Activated CD8-positive, alpha-beta T cell treated with anti-CD3 and anti-CD28 coated beads, Interleukin-2, amount 10 ng/mL, durations not matched to agents 7 days and 5 days (primary cell): ENCODE measurements at regions not wholly inside any gene's neighbourhood (a gene's known extent, or its start where the extent isn't known, plus 50 kb on each side); places are given as distances from the start of the nearest gene placed in this dataset.
"Not testable (repeated sequence)": the region's sequence is repeated elsewhere in the genome, so short reads cannot be mapped to it uniquely, and the experiment has no call there.

Experiments
- ATAC-seq: fragments of 150-1000 bp; cut with Tn5 transposase; one replicate; pipeline ENCODE4 v1.10.0; 2021; ENCODE audit warnings: moderate library complexity
- CTCF ChIA-PET: fragments of 350-600 bp; sonication (Branson Sonifier 250); formaldehyde crosslinking; loops from one replicate; lab custom pipeline; 2021; ENCODE audit warnings: antibody characterized with exemption; lab: Charles Lee
- POLR2A ChIA-PET: fragments of 350-600 bp; sonication (Branson Sonifier 250); formaldehyde crosslinking; loops from one replicate; lab custom pipeline; 2021; ENCODE audit warnings: antibody characterized with exemption; lab: Charles Lee
- DNase-seq: peaks from one replicate; pipeline ENCODE4 v3.0.0-alpha.2; 2020
- H3K27ac Mint-ChIP-seq: one replicate; pipeline ENCODE4 v1.8.0; 2021; ENCODE audit warnings: mild to moderate bottlenecking, mixed read lengths
- H3K27me3 Mint-ChIP-seq: one replicate; pipeline ENCODE4 v1.8.0; 2021; ENCODE audit warnings: low read depth, mixed read lengths
- H3K36me3 Mint-ChIP-seq: one replicate; pipeline ENCODE4 v1.8.0; 2021; ENCODE audit warnings: low read depth, mixed read lengths
- H3K4me1 Mint-ChIP-seq: one replicate; pipeline ENCODE4 v1.8.0; 2021; ENCODE audit warnings: low read depth, mixed read lengths
- H3K4me3 Mint-ChIP-seq: one replicate; pipeline ENCODE4 v1.8.0; 2021; ENCODE audit warnings: mild to moderate bottlenecking, mixed read lengths
- H3K9me3 Mint-ChIP-seq: one replicate; pipeline ENCODE4 v1.8.0; 2022; ENCODE audit warnings: mixed read lengths; ENCODE audit not compliant: insufficient read depth

- DNase-seq, H3K36me3 Mint-ChIP-seq, CTCF ChIA-PET, H3K9me3 Mint-ChIP-seq, H3K4me3 Mint-ChIP-seq, H3K27ac Mint-ChIP-seq, POLR2A ChIA-PET, ATAC-seq, H3K4me1 Mint-ChIP-seq, H3K27me3 Mint-ChIP-seq: not testable (repeated sequence)
These were observed 195.7 kb downstream of the POTEM start for GRCh38 chr14:19162920-19163319.

- H3K27me3 Mint-ChIP-seq, H3K9me3 Mint-ChIP-seq, H3K27ac Mint-ChIP-seq, H3K4me3 Mint-ChIP-seq, CTCF ChIA-PET, POLR2A ChIA-PET, H3K36me3 Mint-ChIP-seq, H3K4me1 Mint-ChIP-seq, DNase-seq, ATAC-seq: not testable (repeated sequence)
These were observed 196.7 kb downstream of the POTEM start for GRCh38 chr14:19163891-19164290.

- DNase-seq, H3K4me3 Mint-ChIP-seq, POLR2A ChIA-PET, H3K27me3 Mint-ChIP-seq, H3K27ac Mint-ChIP-seq, H3K36me3 Mint-ChIP-seq, CTCF ChIA-PET, ATAC-seq, H3K4me1 Mint-ChIP-seq: not testable (repeated sequence)
- H3K9me3 Mint-ChIP-seq = peaks cover 10% of the 10 kb centered on the region
These were observed 197.2 kb downstream of the POTEM start for GRCh38 chr14:19164426-19164825.

DNA sequence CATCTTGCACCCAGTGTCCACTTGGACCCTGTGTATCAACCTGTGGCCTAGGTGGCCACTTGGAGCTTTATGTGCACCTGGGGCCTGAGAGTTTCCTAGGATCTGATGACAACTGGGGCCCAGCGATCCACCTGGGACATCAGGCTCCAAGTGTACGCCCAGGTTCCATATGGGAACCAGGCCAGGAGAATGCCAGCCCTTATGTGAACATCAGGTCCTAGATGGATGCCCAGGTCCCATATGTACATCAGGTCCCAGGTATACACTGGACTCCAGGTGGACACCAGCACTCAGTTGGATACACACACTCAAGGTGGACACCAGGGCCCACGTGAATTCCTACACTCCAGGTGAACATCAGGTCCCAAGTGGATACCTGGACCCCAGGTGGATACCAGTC, 198.8 kb downstream of the POTEM start:
- DNase-seq, CTCF ChIA-PET, H3K4me1 Mint-ChIP-seq, ATAC-seq, H3K4me3 Mint-ChIP-seq, H3K36me3 Mint-ChIP-seq, POLR2A ChIA-PET, H3K27ac Mint-ChIP-seq, H3K27me3 Mint-ChIP-seq: not testable (repeated sequence)
- H3K9me3 Mint-ChIP-seq = peaks cover 16% of the 10 kb centered on the region

DNA sequence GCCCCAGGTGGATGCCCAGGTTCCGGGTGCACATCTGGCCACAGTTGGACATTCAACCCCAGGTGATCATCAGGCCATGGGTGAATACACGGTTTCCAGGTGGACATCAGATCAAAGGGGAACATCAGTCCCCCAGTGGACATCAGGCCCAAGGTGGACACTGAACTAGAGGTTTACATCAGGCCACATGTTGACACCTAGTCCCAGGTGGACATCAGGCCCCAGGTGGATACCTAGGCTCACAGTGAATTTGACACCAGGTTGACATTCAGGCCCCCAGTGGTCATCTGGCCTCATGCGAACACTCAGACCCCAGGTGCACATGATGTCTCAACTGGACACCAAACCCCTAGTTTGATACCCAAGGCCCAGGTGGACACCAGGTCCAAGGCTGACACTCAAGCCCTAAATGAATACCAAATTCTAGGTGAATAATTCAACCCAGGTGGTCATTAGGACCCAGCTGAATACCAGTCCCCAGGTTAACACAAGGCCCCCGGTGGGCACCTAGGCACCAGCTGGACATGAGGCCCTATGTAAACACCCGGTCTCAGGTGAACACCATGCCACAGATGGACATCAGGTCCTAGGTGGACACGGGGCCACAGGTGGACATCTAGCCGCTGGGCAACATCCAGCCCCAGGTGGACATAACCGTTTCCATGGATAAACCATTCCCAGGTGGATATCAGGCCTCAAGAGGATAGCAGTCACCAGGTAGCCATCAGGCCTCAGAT, 200.4 kb downstream of the POTEM start:
- CTCF ChIA-PET, H3K27ac Mint-ChIP-seq, H3K27me3 Mint-ChIP-seq: not testable (repeated sequence)

DNA sequence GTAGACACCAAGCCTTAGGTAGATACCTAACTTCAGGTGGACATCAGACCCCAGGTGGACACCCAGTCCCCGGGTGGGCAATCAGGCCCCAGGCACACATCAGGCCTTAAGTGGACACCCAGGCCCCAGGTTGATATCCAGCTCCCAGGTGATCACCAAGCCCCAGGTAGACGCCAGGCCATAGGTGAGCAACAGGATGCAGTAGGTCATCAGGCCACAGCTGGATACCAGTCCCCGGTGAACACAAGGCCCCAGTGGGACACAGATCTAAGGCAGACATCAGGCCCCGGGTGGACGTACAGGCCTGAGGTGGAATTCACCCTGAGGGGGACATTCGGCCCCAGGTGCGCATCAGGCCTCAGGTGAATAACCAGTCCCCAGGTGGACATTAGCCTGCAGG, 201.0 kb downstream of the POTEM start:
- H3K4me3 Mint-ChIP-seq, H3K36me3 Mint-ChIP-seq, CTCF ChIA-PET, DNase-seq, H3K27ac Mint-ChIP-seq, ATAC-seq, POLR2A ChIA-PET, H3K4me1 Mint-ChIP-seq, H3K27me3 Mint-ChIP-seq: not testable (repeated sequence)
- H3K9me3 Mint-ChIP-seq = peaks cover 16% of the 10 kb centered on the region

More for the DNA sequence above, 200.4 kb downstream of the POTEM start:
- H3K4me1 Mint-ChIP-seq, H3K36me3 Mint-ChIP-seq, ATAC-seq, POLR2A ChIA-PET, H3K4me3 Mint-ChIP-seq: not testable (repeated sequence)
- peak; percentile 19 for DNase-seq
- peaks cover 16% of the 10 kb centered on the region for H3K9me3 Mint-ChIP-seq

DNA sequence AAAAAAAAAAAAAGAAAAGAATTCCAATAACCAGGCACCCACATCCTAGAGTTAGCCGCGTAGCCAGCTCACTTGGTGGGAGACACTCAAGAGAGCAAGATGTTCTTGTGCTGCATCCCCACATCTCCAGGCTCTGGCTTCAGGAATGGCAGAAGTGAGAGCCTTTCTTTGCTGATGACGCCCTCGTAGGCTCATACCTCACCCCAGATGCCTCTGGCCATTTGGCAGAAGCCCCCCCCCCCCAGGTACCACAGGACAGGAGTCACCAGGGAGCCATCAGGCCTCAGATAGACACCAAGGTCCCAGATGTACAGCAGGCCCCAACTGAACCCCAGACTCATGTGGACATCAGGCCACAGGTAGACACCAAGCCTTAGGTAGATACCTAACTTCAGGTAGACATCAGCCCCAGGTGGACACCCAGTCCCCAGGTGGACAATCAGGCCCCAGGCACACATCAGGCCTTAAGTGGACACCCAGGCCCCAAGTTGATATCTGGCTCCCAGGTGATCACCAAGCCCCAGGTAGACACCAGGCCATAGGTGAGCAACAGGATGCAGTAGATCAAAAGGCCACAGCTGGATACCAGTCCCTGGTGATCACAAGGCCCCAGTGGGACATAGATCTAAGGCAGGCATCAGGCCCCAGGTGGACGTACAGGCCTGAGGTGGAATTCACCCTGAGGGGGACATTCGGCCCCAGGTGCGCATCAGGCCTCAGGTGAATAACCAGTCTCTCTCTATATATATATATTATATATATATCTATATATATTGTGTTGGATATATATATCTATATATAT, 202.5 kb downstream of the POTEM start:
- H3K36me3 Mint-ChIP-seq, ATAC-seq, H3K4me1 Mint-ChIP-seq, H3K27ac Mint-ChIP-seq, DNase-seq, CTCF ChIA-PET, H3K27me3 Mint-ChIP-seq, POLR2A ChIA-PET, H3K4me3 Mint-ChIP-seq: not testable (repeated sequence)
- peaks cover 20% of the 10 kb centered on the region for H3K9me3 Mint-ChIP-seq

DNA sequence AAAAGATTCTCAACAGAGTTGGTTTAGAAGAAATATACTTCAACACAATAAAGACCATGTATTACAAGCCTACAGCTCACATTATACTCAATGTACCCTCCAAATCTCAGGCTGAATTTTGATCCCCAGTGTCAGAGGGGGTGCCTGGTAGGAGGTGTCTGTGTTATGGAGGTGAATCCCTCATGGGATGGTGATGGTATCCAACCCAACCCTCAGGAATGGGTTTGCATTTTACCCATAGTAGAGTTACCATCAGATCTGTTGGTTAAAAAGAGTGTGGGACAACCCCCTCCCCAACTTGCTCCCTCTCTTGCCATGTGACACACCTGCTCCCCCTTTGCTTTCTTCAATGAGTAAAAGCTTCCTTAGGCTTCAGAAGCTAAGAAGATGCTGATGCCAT, 205.5 kb downstream of the POTEM start:
- H3K4me3 Mint-ChIP-seq, H3K36me3 Mint-ChIP-seq, H3K27ac Mint-ChIP-seq, DNase-seq, POLR2A ChIA-PET, H3K27me3 Mint-ChIP-seq, H3K4me1 Mint-ChIP-seq, ATAC-seq, CTCF ChIA-PET: not testable (repeated sequence)
- peaks cover 18% of the 10 kb centered on the region for H3K9me3 Mint-ChIP-seq

DNA sequence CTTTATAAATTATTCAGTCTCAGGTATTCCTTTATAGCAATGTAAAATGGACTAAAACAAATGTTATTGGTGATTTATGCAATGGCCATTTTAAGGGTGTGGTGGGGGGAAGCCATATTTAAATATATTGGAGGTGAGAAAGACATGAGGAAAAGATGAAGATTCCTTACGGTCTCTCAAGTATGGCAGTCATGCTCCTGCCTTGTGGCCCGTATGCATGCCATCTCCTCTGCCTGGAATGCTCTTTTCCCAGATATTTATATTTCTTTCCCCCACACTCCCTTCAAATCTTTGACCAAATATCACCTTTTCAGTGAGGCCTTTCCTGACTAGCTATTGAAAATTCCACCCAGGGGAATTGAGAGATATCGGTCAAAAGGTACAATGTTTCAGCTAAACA, 206.0 kb downstream of the POTEM start:
- ATAC-seq, H3K36me3 Mint-ChIP-seq, H3K27me3 Mint-ChIP-seq, H3K27ac Mint-ChIP-seq, H3K4me3 Mint-ChIP-seq, H3K4me1 Mint-ChIP-seq, CTCF ChIA-PET, DNase-seq, POLR2A ChIA-PET: not testable (repeated sequence)
- H3K9me3 Mint-ChIP-seq = peaks cover 18% of the 10 kb centered on the region

DNA sequence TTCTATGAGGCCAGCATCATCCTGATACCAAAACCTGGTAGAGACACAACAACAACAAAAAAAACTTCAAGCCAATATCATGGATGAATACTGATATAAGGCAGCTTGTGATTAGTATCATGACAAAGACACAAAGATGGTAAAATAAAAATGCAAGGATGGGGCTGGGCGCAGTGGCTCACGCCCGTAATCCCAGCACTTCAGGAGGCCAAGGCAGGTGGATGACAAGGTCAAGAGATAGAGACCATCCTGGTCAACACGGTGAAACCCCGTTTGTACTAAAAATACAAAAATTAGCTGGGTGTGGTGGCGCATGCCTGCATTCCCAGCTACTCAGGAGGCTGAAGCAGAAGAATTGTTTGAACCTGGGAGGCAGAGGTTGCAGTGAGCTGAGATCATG, 210.2 kb downstream of the POTEM start:
- H3K9me3 Mint-ChIP-seq, H3K36me3 Mint-ChIP-seq, ATAC-seq, H3K4me1 Mint-ChIP-seq, DNase-seq, H3K4me3 Mint-ChIP-seq, H3K27me3 Mint-ChIP-seq, H3K27ac Mint-ChIP-seq, CTCF ChIA-PET, POLR2A ChIA-PET: not testable (repeated sequence)

- H3K4me1 Mint-ChIP-seq, H3K4me3 Mint-ChIP-seq, H3K36me3 Mint-ChIP-seq, H3K27ac Mint-ChIP-seq, POLR2A ChIA-PET, DNase-seq, H3K27me3 Mint-ChIP-seq, CTCF ChIA-PET, ATAC-seq, H3K9me3 Mint-ChIP-seq: not testable (repeated sequence)
These were observed 213.1 kb downstream of the POTEM start for GRCh38 chr14:19180297-19180696.

- H3K27me3 Mint-ChIP-seq, H3K4me3 Mint-ChIP-seq, ATAC-seq, CTCF ChIA-PET, POLR2A ChIA-PET, DNase-seq, H3K36me3 Mint-ChIP-seq, H3K27ac Mint-ChIP-seq, H3K4me1 Mint-ChIP-seq, H3K9me3 Mint-ChIP-seq: not testable (repeated sequence)
These were observed 213.6 kb downstream of the POTEM start for GRCh38 chr14:19180881-19181280.
